RPMI8226 (cell line): ENCODE measurements at regions not wholly inside any gene's neighbourhood (a gene's known extent, or its start where the extent isn't known, plus 50 kb on each side); places are given as distances from the start of the nearest gene placed in this dataset.
A peak's percentile ranks its signal among the peaks of the same experiment; 100 is the strongest.

Experiments
- DNase-seq: peaks from one replicate; pipeline ENCODE4 v3.0.0-alpha.2; 2015

GRCh38 chr17:14715561-14715960 is 414.7 kb downstream of the HS3ST3B1 start:
- no peak for DNase-seq

GRCh38 chr17:14712611-14713021 is 411.7 kb downstream of the HS3ST3B1 start:
- no peak for DNase-seq

- no peak for DNase-seq
Observed at GRCh38 chr17:14704121-14704520, 403.2 kb downstream of the HS3ST3B1 start.

DNA sequence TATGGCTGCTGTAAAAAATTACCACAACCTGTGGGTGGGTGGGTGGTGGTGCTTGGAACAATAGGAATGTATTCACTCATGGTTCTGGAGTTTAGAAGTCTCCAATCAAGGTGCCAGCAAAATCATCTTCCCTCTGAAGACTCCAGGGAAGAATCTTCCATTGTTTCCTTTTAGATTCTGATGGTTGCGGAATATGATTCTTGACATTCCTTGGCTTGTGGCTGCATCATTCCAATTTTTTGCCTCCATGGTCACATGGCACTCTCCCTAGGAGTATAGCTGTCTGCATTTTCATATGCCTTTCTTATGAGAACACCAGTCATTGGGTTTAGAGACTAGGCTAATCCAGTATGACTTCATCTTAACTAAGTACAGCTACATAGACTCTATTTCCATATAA is 401.0 kb downstream of the HS3ST3B1 start:
- DNase-seq, result no peak

GRCh38 chr17:14699574-14700185 is 398.8 kb downstream of the HS3ST3B1 start:
- DNase-seq, result no peak

- no peak for DNase-seq
Observed at GRCh38 chr17:14693382-14693781, 392.5 kb downstream of the HS3ST3B1 start.

DNA sequence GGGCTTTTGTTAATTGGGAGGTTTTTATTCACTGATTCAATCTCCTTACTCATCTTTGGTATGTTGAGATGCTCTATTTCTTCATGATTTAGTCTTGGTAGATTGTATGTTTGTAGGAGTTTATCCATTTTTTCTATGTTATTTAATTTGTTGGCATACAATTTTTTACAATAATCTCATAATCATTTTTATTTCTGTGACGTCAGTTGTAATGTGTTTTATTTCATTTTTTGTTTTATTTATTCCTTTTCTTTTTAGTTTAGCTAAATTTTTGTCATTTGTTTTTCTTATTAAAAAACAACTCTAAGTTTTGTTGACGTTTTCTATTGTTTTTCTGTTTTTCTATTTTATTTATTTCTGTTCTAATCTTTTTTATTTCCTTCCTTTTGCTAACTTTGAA is 389.8 kb downstream of the HS3ST3B1 start:
- no peak for DNase-seq

- DNase-seq, result no peak
Observed at GRCh38 chr17:14688134-14688533, 387.3 kb downstream of the HS3ST3B1 start.

GRCh38 chr17:14672830-14673229 is 371.9 kb downstream of the HS3ST3B1 start:
- DNase-seq, result no peak

- DNase-seq, result no peak
Observed at GRCh38 chr17:14670861-14671260, 370.0 kb downstream of the HS3ST3B1 start.

DNA sequence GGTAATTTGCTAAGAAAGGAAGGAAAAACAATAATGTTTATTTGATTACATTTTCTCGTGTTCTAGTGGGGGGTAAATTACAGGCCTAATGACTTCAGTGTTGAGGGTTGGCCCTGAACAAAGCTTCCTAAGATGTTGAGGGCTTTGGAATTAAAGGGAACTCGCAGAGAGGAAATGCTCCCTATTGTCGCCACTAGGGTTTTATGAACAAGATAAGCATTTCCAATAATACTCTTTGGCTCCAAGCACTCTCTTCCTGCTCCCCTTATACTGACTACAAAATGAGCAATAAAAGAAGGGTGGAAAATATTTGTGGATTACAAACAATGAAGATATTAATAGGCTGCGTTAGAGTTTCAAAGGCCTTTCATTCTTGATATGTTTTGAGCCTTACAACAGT is 363.6 kb downstream of the HS3ST3B1 start:
- no peak for DNase-seq

- no peak for DNase-seq
Observed at GRCh38 chr17:14641117-14641516, 340.2 kb downstream of the HS3ST3B1 start.

- DNase-seq, result no peak
Observed at GRCh38 chr17:14637260-14637659, 336.4 kb downstream of the HS3ST3B1 start.

- no peak for DNase-seq
Observed at GRCh38 chr17:14630621-14631020, 329.7 kb downstream of the HS3ST3B1 start.

- DNase-seq, result no peak
Observed at GRCh38 chr17:14630046-14630445, 329.2 kb downstream of the HS3ST3B1 start.

DNA sequence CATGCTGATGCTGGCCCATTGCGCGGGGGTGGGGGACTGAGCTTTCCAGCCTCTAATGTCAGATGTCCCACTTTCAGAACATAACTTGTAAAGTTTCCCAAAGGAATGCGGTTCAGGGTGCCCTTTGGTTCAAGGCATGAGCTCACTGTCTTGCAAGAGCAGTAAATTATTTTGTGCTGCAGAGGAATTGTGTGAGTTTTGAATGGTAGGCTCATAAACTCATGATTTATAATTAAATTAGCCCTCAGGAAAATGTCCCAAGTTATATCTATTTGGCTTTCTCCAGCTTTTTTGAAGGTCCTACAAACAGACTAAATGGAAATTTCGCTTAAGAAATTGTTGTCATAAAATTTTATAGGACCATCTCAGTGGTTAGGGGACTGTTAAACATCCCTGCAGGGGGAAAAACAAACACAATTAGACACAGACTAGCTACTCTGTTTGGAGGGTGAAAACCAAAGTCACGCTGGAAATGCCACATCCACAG is 321.8 kb downstream of the HS3ST3B1 start:
- DNase-seq, result no peak

- DNase-seq, result no peak
Observed at GRCh38 chr17:14621826-14622614, 321.1 kb downstream of the HS3ST3B1 start.

DNA sequence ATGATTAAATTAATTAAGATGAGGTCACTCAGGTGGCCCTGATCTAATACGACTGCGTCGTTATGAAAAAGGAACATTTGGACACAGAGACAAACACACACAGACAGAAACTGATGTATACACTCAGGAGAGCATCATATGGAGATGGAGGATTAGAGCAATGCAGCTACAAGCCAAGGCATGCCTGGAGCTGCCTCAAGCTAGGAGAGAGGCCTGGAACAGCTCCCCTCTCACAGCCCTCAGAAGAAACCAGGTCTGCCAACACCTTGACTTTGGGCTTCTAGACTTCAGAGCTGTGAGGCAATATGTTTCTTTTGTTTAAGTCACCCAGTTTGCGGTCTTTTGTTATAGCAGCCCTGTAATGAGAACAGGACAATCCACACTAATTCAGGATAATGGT is 318.9 kb downstream of the HS3ST3B1 start:
- no peak for DNase-seq

- no peak for DNase-seq
Observed at GRCh38 chr17:14616528-14616927, 315.6 kb downstream of the HS3ST3B1 start.

DNA sequence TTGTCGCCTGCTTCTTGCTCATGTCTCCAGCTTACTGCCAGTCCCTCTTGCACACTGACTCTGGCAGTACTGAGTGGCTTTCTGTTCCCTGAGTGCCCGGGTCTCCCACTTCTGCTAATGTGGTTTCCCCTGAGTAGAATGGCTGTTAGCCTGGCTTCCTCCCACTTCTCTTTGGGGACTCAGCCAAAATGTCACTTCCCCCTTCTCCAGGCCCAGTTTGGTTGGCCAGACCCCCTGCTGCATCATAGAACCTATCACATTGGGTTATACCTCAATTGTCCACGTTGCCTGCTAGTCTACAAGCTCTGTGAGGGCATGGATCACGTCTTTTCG is 304.4 kb downstream of the HS3ST3B1 start:
- DNase-seq, result no peak

DNA sequence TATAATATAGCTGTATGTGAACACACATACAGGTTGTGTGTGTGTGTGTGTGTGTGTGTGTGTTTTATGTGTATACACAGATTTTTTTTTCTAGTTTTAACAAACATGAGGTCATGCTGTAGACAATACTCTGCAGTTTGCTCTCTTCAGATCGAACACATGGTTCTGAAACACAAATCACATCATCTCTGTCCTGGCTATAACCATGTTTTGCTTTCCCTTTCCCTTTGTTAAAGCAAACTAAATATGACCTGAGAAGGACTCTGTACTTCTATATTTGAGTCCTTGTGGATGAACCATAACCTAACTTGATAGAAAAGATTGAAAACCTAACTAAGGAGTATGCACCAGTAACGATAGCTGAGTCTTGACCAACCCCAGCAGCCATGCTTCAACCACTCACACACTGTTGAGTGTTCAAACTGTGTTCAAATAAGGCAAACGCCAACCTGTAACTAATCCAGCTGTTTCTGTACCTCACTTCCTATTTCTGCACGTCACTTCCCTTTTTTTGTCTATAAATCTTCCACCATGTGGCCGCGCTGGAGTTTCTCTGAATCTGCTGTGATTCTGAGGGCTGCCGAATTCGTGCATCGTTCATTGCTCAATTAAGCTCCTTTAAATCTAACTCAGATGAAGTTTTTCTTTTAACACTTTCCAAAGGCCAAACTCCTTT is 303.8 kb downstream of the HS3ST3B1 start:
- peak; percentile 20 for DNase-seq

DNA sequence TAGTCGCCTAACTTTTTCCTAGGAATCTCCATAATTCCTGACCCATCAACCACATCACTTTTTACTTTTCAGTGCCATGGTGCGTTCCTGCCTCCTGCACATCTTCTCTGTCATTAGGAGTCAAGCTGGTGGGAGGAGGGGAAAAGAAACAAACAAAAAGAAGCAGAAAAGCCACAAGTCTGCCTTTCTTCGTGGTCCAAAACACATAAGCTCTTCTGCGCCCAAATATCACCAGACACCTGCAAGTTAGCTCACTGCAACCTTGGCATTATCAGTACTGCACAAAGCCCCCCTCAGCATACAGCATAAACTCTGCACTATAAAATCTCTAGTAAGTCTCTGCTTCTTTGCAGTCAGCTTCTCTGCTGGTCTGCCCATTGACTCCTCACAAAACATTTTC is 295.3 kb downstream of the HS3ST3B1 start:
- no peak for DNase-seq

DNA sequence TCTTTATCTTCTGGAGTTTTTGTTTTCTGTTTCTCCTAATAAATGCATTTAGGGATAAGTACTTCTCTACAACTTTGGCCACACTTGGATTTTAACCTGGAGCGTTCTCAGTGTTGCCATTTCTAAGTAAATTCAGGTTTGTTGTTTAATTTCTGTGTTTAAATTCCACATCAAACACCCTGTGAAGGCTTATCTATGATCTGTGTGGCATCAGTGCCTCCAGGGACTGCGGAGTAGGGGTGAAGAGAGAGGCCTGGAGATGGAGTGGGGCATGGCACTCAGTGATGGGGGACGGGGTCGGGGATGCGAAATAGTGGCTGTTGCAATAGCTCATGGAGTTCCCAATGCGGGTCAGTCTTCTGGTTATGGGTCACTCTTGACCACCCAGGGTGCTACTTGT is 294.8 kb downstream of the HS3ST3B1 start:
- DNase-seq, result no peak

DNA sequence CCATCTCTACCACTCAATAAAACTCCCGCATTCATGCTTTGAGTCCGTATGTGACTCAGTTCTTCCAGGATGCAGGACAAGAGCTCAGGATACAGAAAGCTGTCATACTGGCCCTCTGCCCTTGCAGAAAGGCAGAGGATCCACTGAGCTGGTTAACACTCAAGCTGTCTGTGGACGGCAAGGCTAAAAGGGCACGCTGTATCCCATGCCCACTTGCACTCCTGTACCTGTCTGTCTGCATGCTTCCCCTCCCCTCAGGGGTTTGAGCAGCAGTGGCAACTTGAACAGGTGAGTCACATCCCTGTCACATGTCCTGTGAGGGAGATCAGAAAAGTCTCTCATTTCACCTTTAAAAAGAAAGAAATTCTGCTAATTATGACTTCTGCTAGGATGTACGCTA is 293.8 kb downstream of the HS3ST3B1 start:
- DNase-seq, result no peak
